Stomach (tissue), 8 donors: ENCODE measurements at regions not wholly inside any gene's neighbourhood (a gene's known extent, or its start where the extent isn't known, plus 50 kb on each side); places are given as distances from the start of the nearest gene placed in this dataset.

Experiments used
- DNase-seq, 2 donors: peaks; one replicate each; pipeline versions ENCODE4 v3.0.0 to v3.0.0-alpha.2; 2013 to 2019
- H3K27ac ChIP-seq, 5 donors: fragments of 200-600 bp in 4 of 5; sonication (generic) in 4 of 5; one replicate each; pipeline ENCODE4 v1.5.1; 2013 to 2019; ENCODE audit warnings: mild to moderate bottlenecking in 1 of 5, moderate library complexity in 1 of 5
- H3K27me3 ChIP-seq, 3 donors: fragments of 200-600 bp; sonication (generic); one replicate each; pipeline ENCODE4 v1.5.1; 2017 to 2019; ENCODE audit warnings: mixed run types in 1 of 3
- H3K36me3 ChIP-seq, 4 donors: fragments of 200-600 bp; sonication (generic); 1 replicate in 3 of 4; 2 replicates in 1 of 4; pipeline ENCODE4 v1.5.1; 2016 to 2019
- H3K4me1 ChIP-seq, 4 donors: fragments of 200-600 bp; sonication (generic); one replicate each; pipeline ENCODE4 v1.5.1; 2016 to 2019
- H3K4me3 ChIP-seq, 4 donors: fragments of 200-600 bp; sonication (generic) in 3 of 4; one replicate each; pipeline ENCODE4 v1.5.1; 2016 to 2019; ENCODE audit warnings: mild to moderate bottlenecking in 1 of 4
- H3K9me3 ChIP-seq, 4 donors: fragments of 200-600 bp; sonication (generic); one replicate each; pipeline ENCODE4 v1.5.1; 2016 to 2019
- EP300 ChIP-seq: sonication (generic); formaldehyde crosslinking; IDR thresholded peaks from one replicate; pipeline ENCODE4 v1.6.1; 2017; ENCODE audit warnings: antibody characterized with exemption
- POLR2A ChIP-seq, 4 donors: fragments of 450-650 bp; IDR thresholded peaks; one replicate each; pipeline ENCODE4 v1.6.1; 2016; ENCODE audit warnings: antibody characterized with exemption in 4 of 4, control low read depth in 2 of 4, mild to moderate bottlenecking in 1 of 4, moderate library complexity in 1 of 4
- POLR2AphosphoS5 ChIP-seq, 3 donors: sonication (generic); formaldehyde crosslinking; IDR thresholded peaks; one replicate each; pipeline ENCODE4 v1.6.1; 2016; ENCODE audit warnings: antibody characterized with exemption in 3 of 3
- WGBS, 5 donors: extraction: QIAGEN DNeasy Blood & Tissue Kit in 3 of 5; methylation state at CpG; one replicate each; pipeline versions ENCODE4 v1.1.5 to v1.1.7; 2013 to 2018; 5-methylcytosine and 5-hydroxymethylcytosine counted together
- intact Hi-C: fragments of 100-400 bp; cut with DNase I; formaldehyde crosslinking; loops from one replicate; pipeline ENCODE4 v1.15.1; 2023; ENCODE audit warnings: low total_unique reads
- TF ChIP-seq, protein P1 (sequence below), 7 experiments: fragments of 450-650 bp in 4 of 7; fragments of 200-600 bp in 3 of 7; sonication (generic) in 3 of 7; IDR thresholded peaks; one replicate each; pipeline ENCODE4 v1.5.1; 2016 to 2019; ENCODE audit warnings: antibody characterized with exemption in 7 of 7, control low read depth in 2 of 7, mild to moderate bottlenecking in 1 of 7
- donor health status: healthy with polysubstance abuse.
- donor health status: Bipolar disorder and iron deficiency.
- donor health status: healthy.

DNA sequence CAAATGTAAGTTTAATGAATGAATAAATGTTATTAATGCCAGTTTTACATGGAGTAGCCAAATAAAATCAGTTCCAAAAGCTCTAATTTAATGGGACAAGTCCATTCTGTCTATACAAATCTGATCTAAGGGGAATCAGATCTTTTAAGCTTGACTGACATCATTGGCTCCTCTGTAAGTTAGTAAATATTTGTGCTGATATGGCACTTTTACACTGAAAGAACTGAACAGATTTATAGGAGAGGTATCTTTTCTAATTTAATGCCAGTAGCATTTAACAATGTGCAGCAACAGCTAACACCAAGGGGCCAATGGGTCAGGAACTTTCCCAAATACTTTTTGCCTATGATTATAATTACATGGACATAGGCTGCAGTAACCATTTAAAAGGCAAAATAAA is 832.3 kb downstream of the PCDH17 start:
- TF ChIP-seq POLR2A (IDR thresholded peaks at IDR 0.05) (no peak), EP300 (no peak), POLR2AphosphoS5 (IDR thresholded peaks at IDR 0.05) (no peak)
- TF ChIP-seq, protein P1, sequence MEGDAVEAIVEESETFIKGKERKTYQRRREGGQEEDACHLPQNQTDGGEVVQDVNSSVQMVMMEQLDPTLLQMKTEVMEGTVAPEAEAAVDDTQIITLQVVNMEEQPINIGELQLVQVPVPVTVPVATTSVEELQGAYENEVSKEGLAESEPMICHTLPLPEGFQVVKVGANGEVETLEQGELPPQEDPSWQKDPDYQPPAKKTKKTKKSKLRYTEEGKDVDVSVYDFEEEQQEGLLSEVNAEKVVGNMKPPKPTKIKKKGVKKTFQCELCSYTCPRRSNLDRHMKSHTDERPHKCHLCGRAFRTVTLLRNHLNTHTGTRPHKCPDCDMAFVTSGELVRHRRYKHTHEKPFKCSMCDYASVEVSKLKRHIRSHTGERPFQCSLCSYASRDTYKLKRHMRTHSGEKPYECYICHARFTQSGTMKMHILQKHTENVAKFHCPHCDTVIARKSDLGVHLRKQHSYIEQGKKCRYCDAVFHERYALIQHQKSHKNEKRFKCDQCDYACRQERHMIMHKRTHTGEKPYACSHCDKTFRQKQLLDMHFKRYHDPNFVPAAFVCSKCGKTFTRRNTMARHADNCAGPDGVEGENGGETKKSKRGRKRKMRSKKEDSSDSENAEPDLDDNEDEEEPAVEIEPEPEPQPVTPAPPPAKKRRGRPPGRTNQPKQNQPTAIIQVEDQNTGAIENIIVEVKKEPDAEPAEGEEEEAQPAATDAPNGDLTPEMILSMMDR (IDR thresholded peaks at IDR 0.05): no peak
- Histone ChIP-seq H3K4me1 (no peaks in the 10 kb centered on the region), H3K27ac (no peak overlapping the region), H3K9me3 (no peaks in the 10 kb centered on the region), H3K27me3 (no peaks in the 10 kb centered on the region), H3K36me3 (no peaks in the 10 kb centered on the region), H3K4me3 (no peak overlapping the region)
- intact Hi-C loops: no loop called here
- DNase-seq: no peak

DNA sequence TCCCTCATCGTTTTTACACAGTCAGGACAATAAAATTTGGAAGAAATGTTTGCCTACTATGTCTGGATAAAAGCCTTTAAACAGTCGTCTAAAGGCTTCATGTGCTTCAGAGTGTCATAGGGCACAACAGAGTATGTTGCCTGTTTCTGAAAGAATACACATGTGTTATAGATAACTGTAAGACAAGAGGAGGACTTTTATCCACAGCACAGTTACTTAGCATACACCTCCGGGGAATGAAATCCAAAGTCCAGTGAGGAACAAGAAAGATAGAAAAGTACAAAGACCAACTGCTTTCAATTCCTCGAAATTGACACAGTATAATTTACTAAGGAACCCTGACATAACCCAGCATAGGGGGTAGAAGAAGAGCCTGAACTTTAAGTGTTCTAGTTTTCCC is 835.6 kb downstream of the PCDH17 start:
- WGBS, 5 donors: 43 to 57% (median 53%) methylated on average over 4 of the region's 4 CpGs
- TF ChIP-seq EP300: no peak
- TF ChIP-seq POLR2A (IDR thresholded peaks at IDR 0.05): no peak
- TF ChIP-seq, protein P1 (IDR thresholded peaks at IDR 0.05): no peak
- no peak for TF ChIP-seq POLR2AphosphoS5 (IDR thresholded peaks at IDR 0.05)
- Histone ChIP-seq H3K4me3 (no peak overlapping the region), H3K27ac (no peak overlapping the region), H3K27me3 (no peaks in the 10 kb centered on the region), H3K9me3 (no peaks in the 10 kb centered on the region), H3K36me3 (no peaks in the 10 kb centered on the region), H3K4me1 (no peaks in the 10 kb centered on the region)
- DNase-seq: no peak
- intact Hi-C loops: no loop called here

DNA sequence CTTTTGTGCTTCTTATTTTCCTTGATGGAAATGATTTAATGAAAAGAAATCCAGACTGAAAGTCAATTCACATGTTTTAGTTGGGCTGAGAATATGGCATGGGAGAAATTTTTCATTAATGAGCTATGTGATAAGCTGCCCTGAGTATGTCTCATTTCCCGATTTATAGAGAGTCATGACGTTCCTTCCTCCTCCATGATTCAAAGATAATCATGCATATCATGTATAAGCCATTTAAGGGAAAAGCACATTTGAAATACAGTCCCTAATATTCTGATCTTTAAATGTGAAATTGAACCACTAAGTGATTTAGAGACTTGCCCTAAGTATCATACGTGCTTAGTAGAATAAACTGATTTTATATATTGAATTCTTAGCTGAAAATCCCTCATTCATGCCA is 840.9 kb downstream of the PCDH17 start:
- DNase-seq: no peak
- H3K4me1 ChIP-seq: no peaks in the 10 kb centered on the region
- no peaks in the 10 kb centered on the region for H3K9me3 ChIP-seq
- no peak overlapping the region for H3K27ac ChIP-seq
- H3K4me3 ChIP-seq: no peak overlapping the region
- WGBS, 5 donors: 84 to 94% (median 90%) methylated on average over 3 of the region's 3 CpGs
- no peaks in the 10 kb centered on the region for H3K27me3 ChIP-seq
- intact Hi-C loops: no loop called here
- H3K36me3 ChIP-seq: no peaks in the 10 kb centered on the region
- TF ChIP-seq EP300 (no peak), POLR2AphosphoS5 (IDR thresholded peaks at IDR 0.05) (no peak), POLR2A (IDR thresholded peaks at IDR 0.05) (no peak)
- TF ChIP-seq, protein P1 (IDR thresholded peaks at IDR 0.05): no peak

DNA sequence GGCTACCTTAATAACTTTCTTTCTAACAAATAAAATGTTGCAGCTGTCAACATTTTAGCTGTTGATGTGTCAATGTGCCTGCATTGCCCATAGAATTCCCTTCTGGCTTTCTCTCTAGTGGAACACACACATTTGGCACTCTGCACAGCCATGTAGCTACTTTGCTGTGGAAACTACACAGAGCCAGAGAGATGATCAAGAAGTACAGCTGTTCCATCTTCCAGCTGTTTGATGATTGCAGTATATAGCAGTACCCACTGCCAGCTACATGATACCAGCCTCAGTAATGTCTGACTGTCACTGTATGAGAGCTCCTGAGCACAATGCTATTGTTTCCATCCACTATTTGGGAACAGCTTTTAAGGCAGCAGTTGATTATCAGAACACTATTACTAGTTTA is 843.0 kb downstream of the PCDH17 start:
- no peaks in the 10 kb centered on the region for H3K27me3 ChIP-seq
- no peaks in the 10 kb centered on the region for H3K4me1 ChIP-seq
- TF ChIP-seq POLR2A (IDR thresholded peaks at IDR 0.05) (no peak), EP300 (no peak), POLR2AphosphoS5 (IDR thresholded peaks at IDR 0.05) (no peak)
- TF ChIP-seq, protein P1 (IDR thresholded peaks at IDR 0.05): no peak
- H3K4me3 ChIP-seq: no peak overlapping the region
- H3K27ac ChIP-seq: no peak overlapping the region
- H3K9me3 ChIP-seq: no peaks in the 10 kb centered on the region
- DNase-seq: no peak
- intact Hi-C loops: no loop called here
- H3K36me3 ChIP-seq: no peaks in the 10 kb centered on the region
